ENCODE measurements at regions not wholly inside any gene's neighbourhood (a gene's known extent, or its start where the extent isn't known, plus 50 kb on each side); places are given as distances from the start of the nearest gene placed in this dataset.

DNA sequence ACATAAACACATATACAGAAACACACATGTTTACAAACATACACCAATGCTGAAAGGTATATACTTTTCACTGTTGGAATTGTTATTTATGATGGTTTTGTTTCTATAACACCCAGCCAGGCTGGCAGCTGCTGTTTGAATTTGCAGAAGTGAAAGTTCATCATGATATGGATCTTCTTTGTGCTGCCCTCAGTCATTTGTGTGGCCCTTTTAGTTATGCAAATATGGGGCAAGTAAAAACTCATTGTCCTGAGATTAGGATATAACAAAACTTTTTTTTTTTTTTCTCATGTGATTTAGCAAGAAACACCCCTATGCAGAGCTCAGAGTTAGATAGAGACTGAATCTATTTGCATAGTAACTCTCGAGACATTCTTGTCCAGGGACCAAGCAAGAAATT, 714.1 kb downstream of the KCNJ3 start:
- TF ChIP-seq NFRKB (IDR thresholded peaks at IDR 0.05) (no peak), FOXA1 (IDR thresholded peaks at IDR 0.05) (no peak), CTBP1 (IDR thresholded peaks at IDR 0.05; ENCODE audit: borderline replicate concordance) (no peak), HDGF (IDR thresholded peaks at IDR 0.05; ENCODE audit: borderline replicate concordance) (no peak), BHLHE40 (IDR thresholded peaks at IDR 0.05; ENCODE audit: borderline replicate concordance) (no peak), FOXK2 (IDR thresholded peaks at IDR 0.05) (no peak), ZNF384 (IDR thresholded peaks at IDR 0.05) (no peak), TARDBP (IDR thresholded peaks at IDR 0.05) (no peak), ARNT (IDR thresholded peaks at IDR 0.05) (no peak), LEF1 (IDR thresholded peaks at IDR 0.05; ENCODE audit: borderline replicate concordance) (no peak), SUZ12 (IDR thresholded peaks at IDR 0.05) (no peak), ELF4 (IDR thresholded peaks at IDR 0.05) (no peak), SP1 (IDR thresholded peaks at IDR 0.05) (no peak), FOXM1 (IDR thresholded peaks at IDR 0.05; ENCODE audit: borderline replicate concordance) (no peak), L3MBTL2 (conservative IDR thresholded peaks at IDR 0.05) (no peak)
- TF ChIP-seq, protein P1, sequence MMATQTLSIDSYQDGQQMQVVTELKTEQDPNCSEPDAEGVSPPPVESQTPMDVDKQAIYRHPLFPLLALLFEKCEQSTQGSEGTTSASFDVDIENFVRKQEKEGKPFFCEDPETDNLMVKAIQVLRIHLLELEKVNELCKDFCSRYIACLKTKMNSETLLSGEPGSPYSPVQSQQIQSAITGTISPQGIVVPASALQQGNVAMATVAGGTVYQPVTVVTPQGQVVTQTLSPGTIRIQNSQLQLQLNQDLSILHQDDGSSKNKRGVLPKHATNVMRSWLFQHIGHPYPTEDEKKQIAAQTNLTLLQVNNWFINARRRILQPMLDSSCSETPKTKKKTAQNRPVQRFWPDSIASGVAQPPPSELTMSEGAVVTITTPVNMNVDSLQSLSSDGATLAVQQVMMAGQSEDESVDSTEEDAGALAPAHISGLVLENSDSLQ (IDR thresholded peaks at IDR 0.05) = no peak
- ChIA-PET CTCF (no interaction called here), POLR2A (no interaction called here)
- no peak for DNase-seq (ENCODE audit: extremely low spot score)

DNA sequence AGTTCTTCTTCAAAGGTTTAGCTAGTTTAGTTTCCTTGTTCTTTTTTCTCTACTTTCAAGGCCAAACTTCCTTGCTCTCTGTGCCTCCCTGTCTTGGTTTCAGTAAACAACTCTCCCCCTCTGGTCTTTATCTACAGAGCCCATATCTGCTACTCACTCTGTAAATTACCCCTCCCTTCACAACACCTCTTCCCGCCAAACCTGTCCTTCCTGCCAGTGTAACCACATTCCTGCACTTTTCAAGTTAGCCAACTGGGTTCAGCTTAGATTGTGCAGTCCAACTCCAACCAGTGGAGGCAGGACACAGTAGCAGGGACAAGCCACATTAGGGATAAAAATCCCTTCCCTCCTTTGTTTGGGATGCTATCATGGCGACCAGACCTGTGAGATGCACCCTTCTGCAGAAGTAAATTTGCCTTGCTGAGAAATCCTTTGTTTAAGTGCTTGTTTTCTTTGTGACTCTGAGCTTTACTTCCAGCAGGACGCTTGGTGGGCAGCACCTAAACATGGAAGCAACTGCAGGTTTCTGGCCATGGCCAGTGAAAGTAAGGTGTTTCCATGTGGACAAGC, 706.0 kb downstream of the KCNJ3 start:
- POLR2A ChIA-PET = no interaction called here
- CTCF ChIA-PET = no interaction called here
- DNase-seq (ENCODE audit: extremely low spot score) = no peak
- TF ChIP-seq SP1 (IDR thresholded peaks at IDR 0.05) (no peak), TARDBP (IDR thresholded peaks at IDR 0.05) (no peak), FOXM1 (IDR thresholded peaks at IDR 0.05; ENCODE audit: borderline replicate concordance) (no peak), ARNT (IDR thresholded peaks at IDR 0.05) (no peak), FOXK2 (IDR thresholded peaks at IDR 0.05) (no peak), FOXA1 (IDR thresholded peaks at IDR 0.05) (no peak), SUZ12 (IDR thresholded peaks at IDR 0.05) (no peak), ZNF384 (IDR thresholded peaks at IDR 0.05) (no peak), L3MBTL2 (conservative IDR thresholded peaks at IDR 0.05) (no peak), ELF4 (IDR thresholded peaks at IDR 0.05) (no peak), HDGF (IDR thresholded peaks at IDR 0.05; ENCODE audit: borderline replicate concordance) (no peak), LEF1 (IDR thresholded peaks at IDR 0.05; ENCODE audit: borderline replicate concordance) (no peak)

DNA sequence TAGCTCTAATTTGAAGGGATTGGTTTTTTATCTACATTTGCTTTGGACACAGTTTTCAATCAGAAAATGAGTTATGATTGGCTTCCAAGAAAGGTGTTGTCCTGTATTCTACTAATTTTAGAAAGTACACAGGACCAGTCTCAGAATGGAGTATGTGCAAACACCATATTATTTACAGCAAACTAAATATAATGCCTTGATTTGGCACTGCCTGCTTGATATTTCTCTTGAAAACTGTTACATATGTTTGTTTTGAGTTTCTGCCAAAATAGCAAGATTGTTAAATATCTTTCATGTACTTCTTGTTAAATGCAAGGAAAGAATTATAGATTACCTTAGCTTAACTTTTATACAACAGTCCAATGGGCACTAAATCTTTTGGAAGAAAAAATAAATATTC, 694.9 kb downstream of the KCNJ3 start:
- TF ChIP-seq SP1 (IDR thresholded peaks at IDR 0.05) (no peak), CTBP1 (IDR thresholded peaks at IDR 0.05; ENCODE audit: borderline replicate concordance) (no peak), FOXA1 (IDR thresholded peaks at IDR 0.05) (no peak), L3MBTL2 (conservative IDR thresholded peaks at IDR 0.05) (no peak), NFRKB (IDR thresholded peaks at IDR 0.05) (no peak)
- ChIA-PET CTCF (no interaction called here), POLR2A (no interaction called here)
- no peak for DNase-seq (ENCODE audit: extremely low spot score)

DNA sequence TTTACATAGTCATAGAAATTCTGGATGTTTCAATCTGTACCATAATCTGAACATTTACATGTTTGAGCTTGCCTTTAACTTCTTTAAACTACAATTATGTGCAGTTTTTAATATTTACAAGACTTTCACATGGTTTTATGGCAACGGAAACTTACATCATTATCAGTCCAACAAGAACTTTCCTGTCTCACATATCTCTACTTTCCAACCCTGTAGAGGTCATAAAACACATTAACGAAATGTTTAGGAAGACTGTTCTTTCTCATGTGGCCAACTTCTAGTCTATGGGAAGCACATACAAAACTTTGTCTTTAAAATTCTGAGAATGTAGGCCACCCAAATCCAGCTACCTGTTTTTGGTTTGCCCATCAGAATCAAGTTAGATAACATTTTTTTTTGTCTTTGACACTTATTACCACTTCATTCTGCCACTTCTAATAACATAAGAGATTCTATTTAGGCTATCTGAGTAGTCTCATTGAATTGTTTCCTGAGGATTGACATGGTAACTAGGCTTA, 693.2 kb downstream of the KCNJ3 start:
- POLR2A ChIA-PET = no interaction called here
- CTCF ChIA-PET = no interaction called here
- no peak for DNase-seq (ENCODE audit: extremely low spot score)
- no peak for TF ChIP-seq ZNF384 (IDR thresholded peaks at IDR 0.05)
- TF ChIP-seq BHLHE40 (IDR thresholded peaks at IDR 0.05; ENCODE audit: borderline replicate concordance) = no peak
- no peak for TF ChIP-seq HDGF (IDR thresholded peaks at IDR 0.05; ENCODE audit: borderline replicate concordance)
- no peak for TF ChIP-seq L3MBTL2 (conservative IDR thresholded peaks at IDR 0.05)
- no peak for TF ChIP-seq TARDBP (IDR thresholded peaks at IDR 0.05)
- TF ChIP-seq LEF1 (IDR thresholded peaks at IDR 0.05; ENCODE audit: borderline replicate concordance) = no peak
- TF ChIP-seq FOXM1 (IDR thresholded peaks at IDR 0.05; ENCODE audit: borderline replicate concordance) = no peak
- TF ChIP-seq ARNT (IDR thresholded peaks at IDR 0.05) = no peak
- no peak for TF ChIP-seq ELF4 (IDR thresholded peaks at IDR 0.05)
- TF ChIP-seq NFRKB (IDR thresholded peaks at IDR 0.05) = no peak
- no peak for TF ChIP-seq SP1 (IDR thresholded peaks at IDR 0.05)

DNA sequence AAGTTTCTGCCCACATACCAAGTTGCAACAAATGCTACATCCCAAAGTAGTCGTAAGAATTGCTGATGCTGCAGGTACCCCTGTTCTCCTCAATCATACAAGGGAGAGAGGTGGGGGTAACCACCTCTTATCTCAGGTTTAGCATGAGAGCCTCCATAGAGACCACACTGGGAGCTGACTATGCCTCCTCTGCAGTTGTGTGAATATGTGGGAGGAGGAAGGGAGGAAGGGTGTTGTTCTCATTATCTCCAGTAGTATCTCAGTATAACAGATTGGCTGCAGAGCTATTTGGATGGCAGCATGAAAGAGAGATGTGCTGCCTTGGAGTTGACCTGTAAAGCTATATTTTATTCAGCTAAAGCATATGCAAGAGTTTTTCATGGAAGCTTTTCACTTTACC, 690.7 kb downstream of the KCNJ3 start:
- no peak for DNase-seq (ENCODE audit: extremely low spot score)
- ChIA-PET POLR2A (no interaction called here), CTCF (no interaction called here)
- TF ChIP-seq, protein P1 (IDR thresholded peaks at IDR 0.05) = no peak
- TF ChIP-seq ARNT (IDR thresholded peaks at IDR 0.05) (no peak), NFRKB (IDR thresholded peaks at IDR 0.05) (no peak), BHLHE40 (IDR thresholded peaks at IDR 0.05; ENCODE audit: borderline replicate concordance) (no peak), SP1 (IDR thresholded peaks at IDR 0.05) (no peak), ELF4 (IDR thresholded peaks at IDR 0.05) (no peak), ZNF384 (IDR thresholded peaks at IDR 0.05) (no peak), L3MBTL2 (conservative IDR thresholded peaks at IDR 0.05) (no peak), LEF1 (IDR thresholded peaks at IDR 0.05; ENCODE audit: borderline replicate concordance) (no peak), TARDBP (IDR thresholded peaks at IDR 0.05) (no peak)

DNA sequence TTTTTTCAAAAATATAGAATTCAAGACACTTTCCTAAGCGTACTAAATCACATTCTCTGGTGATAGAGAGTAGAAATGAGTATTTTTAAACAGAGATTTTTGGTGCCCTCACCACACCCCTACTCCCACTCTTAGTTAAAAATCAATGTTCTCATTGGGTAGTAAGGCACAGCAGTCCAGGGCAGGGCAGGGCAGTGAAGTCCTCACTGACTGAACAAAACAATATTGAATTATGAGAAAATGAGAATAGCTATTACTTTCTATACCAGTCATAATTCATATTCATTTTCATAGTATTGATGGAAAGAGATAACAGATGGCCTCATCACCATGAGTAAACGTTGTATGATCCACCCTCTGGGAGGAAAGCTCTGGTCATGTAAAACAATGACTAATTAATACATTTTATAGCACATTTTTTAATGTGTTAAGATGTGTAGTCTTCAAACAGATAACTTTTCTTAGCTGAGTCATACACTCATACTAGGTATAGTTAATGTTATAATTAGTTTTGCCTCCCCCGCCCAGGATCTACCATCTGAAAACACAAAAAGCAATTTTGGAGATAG, 686.1 kb downstream of the KCNJ3 start:
- TF ChIP-seq, protein P1 (IDR thresholded peaks at IDR 0.05) = no peak
- TF ChIP-seq CTBP1 (IDR thresholded peaks at IDR 0.05; ENCODE audit: borderline replicate concordance) = no peak
- no peak for TF ChIP-seq ARNT (IDR thresholded peaks at IDR 0.05)
- no peak for TF ChIP-seq ELF4 (IDR thresholded peaks at IDR 0.05)
- no peak for TF ChIP-seq TARDBP (IDR thresholded peaks at IDR 0.05)
- no peak for TF ChIP-seq L3MBTL2 (conservative IDR thresholded peaks at IDR 0.05)
- no peak for TF ChIP-seq NFRKB (IDR thresholded peaks at IDR 0.05)
- TF ChIP-seq ZNF384 (IDR thresholded peaks at IDR 0.05) = no peak
- no peak for TF ChIP-seq FOXK2 (IDR thresholded peaks at IDR 0.05)
- DNase-seq (ENCODE audit: extremely low spot score) = no peak
- CTCF ChIA-PET = no interaction called here
- POLR2A ChIA-PET = no interaction called here
